Non-pigmented ciliary epithelial cell (primary cell): ENCODE measurements at regions not wholly inside any gene's neighbourhood (a gene's known extent, or its start where the extent isn't known, plus 50 kb on each side); places are given as distances from the start of the nearest gene placed in this dataset.
"Not testable (repeated sequence)": the region's sequence is repeated elsewhere in the genome, so short reads cannot be mapped to it uniquely, and the experiment has no call there.

Source experiments
- DNase-seq: peaks from one replicate; pipeline ENCODE4 v3.0.0-alpha.2; 2010; ENCODE audit warnings: low read depth

GRCh38 chr9:81361296-81361695 is 328.1 kb downstream of the TLE1 start:
- no peak for DNase-seq

- DNase-seq = no peak
These were observed 338.2 kb downstream of the TLE1 start for GRCh38 chr9:81351166-81351565.

GRCh38 chr9:81344366-81344765 is 345.0 kb downstream of the TLE1 start:
- DNase-seq = no peak

- no peak for DNase-seq
These were observed 353.4 kb downstream of the TLE1 start for GRCh38 chr9:81335879-81336421.

- DNase-seq = no peak
These were observed 367.8 kb downstream of the TLE1 start for GRCh38 chr9:81321551-81321950.

- DNase-seq = no peak
These were observed 368.4 kb downstream of the TLE1 start for GRCh38 chr9:81320909-81321482.

- peak; percentile 40 for DNase-seq
These were observed 370.8 kb downstream of the TLE1 start for GRCh38 chr9:81318571-81318970.

- DNase-seq = peak; percentile 40
These were observed 371.4 kb downstream of the TLE1 start for GRCh38 chr9:81317939-81318338.

GRCh38 chr9:81317223-81317622 is 372.1 kb downstream of the TLE1 start:
- DNase-seq = no peak

GRCh38 chr9:81314490-81314889 is 374.9 kb downstream of the TLE1 start:
- DNase-seq = no peak

GRCh38 chr9:81313877-81314276 is 375.5 kb downstream of the TLE1 start:
- no peak for DNase-seq

GRCh38 chr9:81312346-81312745 is 377.0 kb downstream of the TLE1 start:
- DNase-seq = no peak

- no peak for DNase-seq
These were observed 380.9 kb downstream of the TLE1 start for GRCh38 chr9:81308404-81308803.

- not testable (repeated sequence) for DNase-seq
These were observed 381.6 kb downstream of the TLE1 start for GRCh38 chr9:81307791-81308190.

GRCh38 chr9:81305561-81306182 is 383.7 kb downstream of the TLE1 start:
- no peak for DNase-seq

- no peak for DNase-seq
These were observed 385.7 kb downstream of the TLE1 start for GRCh38 chr9:81303658-81304057.

GRCh38 chr9:81293651-81294050 is 395.7 kb downstream of the TLE1 start:
- DNase-seq = no peak

GRCh38 chr9:81292056-81292805 is 397.1 kb downstream of the TLE1 start:
- no peak for DNase-seq

GRCh38 chr9:81289622-81290021 is 399.7 kb downstream of the TLE1 start:
- no peak for DNase-seq

GRCh38 chr9:81268048-81268447 is 421.3 kb downstream of the TLE1 start:
- DNase-seq = no peak

GRCh38 chr9:81266674-81267073 is 422.7 kb downstream of the TLE1 start:
- DNase-seq = no peak

- DNase-seq = peak; percentile 40
These were observed 423.3 kb downstream of the TLE1 start for GRCh38 chr9:81266086-81266485.

GRCh38 chr9:81264516-81264915 is 424.8 kb downstream of the TLE1 start:
- DNase-seq = peak; percentile 53
